Endothelial cell of umbilical vein (primary cell): ENCODE measurements at regions not wholly inside any gene's neighbourhood (a gene's known extent, or its start where the extent isn't known, plus 50 kb on each side); places are given as distances from the start of the nearest gene placed in this dataset.

Source experiments
- BruUV-seq: library from RNA; stranded (reverse); fragments of 400-500 nt; replicated peaks from 2 replicates; lab custom pipeline; 2021; lab: Mats Ljungman, UMichigan
- CTCF ChIA-PET: fragments of 300-600, 350-600 bp; sonication (Branson Sonifier 250); formaldehyde crosslinking; loops from one replicate; lab custom pipeline; 2021; ENCODE audit warnings: antibody characterized with exemption, inconsistent platforms; lab: Charles Lee
- POLR2A ChIA-PET: fragments of 300-600, 350-600 bp; sonication (Branson Sonifier 250); formaldehyde crosslinking; loops from one replicate; lab custom pipeline; 2021; ENCODE audit warnings: antibody characterized with exemption, inconsistent platforms; lab: Charles Lee
- DNase-seq: peaks from one replicate; pipeline ENCODE4 v3.0.0-alpha.2; 2011; ENCODE audit warnings: low read depth, low spot score
- FAIRE-seq: peaks from 2 replicates; lab custom pipeline; 2011; peaks lifted over from hg19 to GRCh38; lab: Jason Lieb, UNC
- H2AFZ ChIP-seq: 2 replicates; pipeline ENCODE4 v1.6.0; 2012; ENCODE audit warnings: low read depth, low read length, control low read depth, inconsistent platforms
- H3K27ac ChIP-seq: 2 replicates; pipeline ENCODE4 v1.5.1; 2011; ENCODE audit warnings: low read depth, mild to moderate bottlenecking, control low read depth, low read length, moderate library complexity; ENCODE audit not compliant: insufficient read depth
- H3K27me3 ChIP-seq, 2 experiments: 2 replicates each; pipeline versions ENCODE4 v1.6.0 to v1.6.1; 2011; ENCODE audit warnings: low read length in 2 of 2, mixed read lengths in 1 of 2; ENCODE audit not compliant: control insufficient read depth in 2 of 2, insufficient read depth in 2 of 2
- H3K36me3 ChIP-seq, 2 experiments: 2 replicates in 1 of 2; 3 replicates in 1 of 2; pipeline ENCODE4 v1.5.1; 2011; ENCODE audit warnings: low read length in 2 of 2, mild to moderate bottlenecking in 1 of 2, moderate library complexity in 1 of 2; ENCODE audit not compliant: control insufficient read depth in 2 of 2, insufficient read depth in 2 of 2; ENCODE audit errors: extremely low read depth in 1 of 2
- H3K4me1 ChIP-seq: 3 replicates; pipeline ENCODE4 v1.5.1; 2011; ENCODE audit warnings: mild to moderate bottlenecking, low read length; ENCODE audit not compliant: control insufficient read depth, insufficient read depth; ENCODE audit errors: extremely low read depth
- H3K4me2 ChIP-seq: 2 replicates; pipeline ENCODE4 v1.6.1; 2011; ENCODE audit warnings: low read length, control low read depth, mixed read lengths; ENCODE audit not compliant: insufficient read depth
- H3K4me3 ChIP-seq, 3 experiments: fragments of 200-600 bp in 1 of 3; sonication (generic), shearing (Covaris generic) in 1 of 3; replicated peaks in 1 of 3; 2 replicates each; pipeline ENCODE4 v1.5.1; 2011 to 2016; ENCODE audit warnings: control low read depth in 3 of 3, low read length in 3 of 3, mild to moderate bottlenecking in 2 of 3, inconsistent platforms in 1 of 3, low read depth in 1 of 3, moderate library complexity in 1 of 3; ENCODE audit not compliant: insufficient read depth in 1 of 3
- H3K79me2 ChIP-seq: 2 replicates; pipeline ENCODE4 v1.6.0; 2012; ENCODE audit warnings: low read length, inconsistent platforms; ENCODE audit not compliant: control insufficient read depth, insufficient read depth
- H3K9ac ChIP-seq: replicated peaks from 2 replicates; pipeline ENCODE3; 2011; ENCODE audit warnings: low read length, control low read depth; ENCODE audit not compliant: insufficient read depth; ENCODE audit errors: extremely low read depth
- H3K9me1 ChIP-seq: replicated peaks from 3 replicates; pipeline ENCODE4 v1.6.0; 2011; ENCODE audit warnings: mild to moderate bottlenecking, low read length; ENCODE audit not compliant: control insufficient read depth, insufficient read depth; ENCODE audit errors: extremely low read depth
- H3K9me3 ChIP-seq: replicated peaks from 2 replicates; pipeline ENCODE4 v1.5.1; 2012; ENCODE audit warnings: low read length, inconsistent platforms; ENCODE audit not compliant: control insufficient read depth, insufficient read depth
- H4K20me1 ChIP-seq: replicated peaks from 2 replicates; pipeline ENCODE3; 2011; ENCODE audit warnings: mild to moderate bottlenecking, low read length; ENCODE audit not compliant: control insufficient read depth, insufficient read depth; ENCODE audit errors: extremely low read depth
- FOS ChIP-seq: IDR thresholded peaks from 2 replicates; pipeline ENCODE4 v1.6.1; 2011; ENCODE audit warnings: mild to moderate bottlenecking, low read length, moderate library complexity, borderline replicate concordance; ENCODE audit not compliant: insufficient read depth
- GATA2 ChIP-seq: IDR thresholded peaks from 2 replicates; pipeline ENCODE4 v1.7.0; 2011; ENCODE audit warnings: low read depth, mild to moderate bottlenecking, moderate library complexity, mixed read lengths, low read length; ENCODE audit not compliant: insufficient read length, insufficient read depth
- MYC ChIP-seq: IDR thresholded peaks from one replicate; pipeline ENCODE4 v1.6.1; 2011; ENCODE audit warnings: mild to moderate bottlenecking, low read depth, low read length
- POLR2A ChIP-seq: IDR thresholded peaks from 2 replicates; pipeline ENCODE4 v1.6.1; 2012; ENCODE audit warnings: low read depth, mild to moderate bottlenecking, control low read depth, low read length
- dilution Hi-C: fragments of 300-500 bp; cut with MboI; formaldehyde crosslinking; loops from one replicate; pipeline ENCODE4 v1.15.0; 2019; ENCODE audit warnings: low sequenced_read_pairs; ENCODE audit not compliant: extremely low pct_ligation_motif_present
- intact Hi-C: fragments of 100-400 bp; cut with micrococcal nuclease; formaldehyde crosslinking; loops from one replicate; pipeline ENCODE4 v1.10.0; 2022

DNA sequence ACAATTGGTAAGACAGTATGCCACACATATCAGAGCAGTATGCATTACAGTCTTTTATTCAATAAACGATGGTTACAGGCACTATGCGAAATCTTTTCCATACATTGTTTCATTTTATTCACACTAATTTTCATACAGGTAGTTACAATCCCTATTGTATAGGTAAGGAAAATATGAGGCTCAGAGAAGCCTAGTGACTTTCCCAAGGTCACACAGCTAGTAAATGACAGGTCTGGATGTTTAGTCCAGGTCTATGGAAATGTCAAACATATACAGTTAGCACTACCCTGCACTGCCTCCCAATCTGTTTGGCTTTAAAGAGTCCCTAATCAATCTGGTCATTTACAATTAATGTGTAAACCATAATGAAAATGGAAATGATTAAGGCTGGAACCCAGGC, 372.2 kb downstream of the MTX2 start:
- dilution Hi-C loops: loop anchor here (25.0 kb wide), 1 partner anchor 504 kb away; the partner anchor contains the start of gene HOXD8

DNA sequence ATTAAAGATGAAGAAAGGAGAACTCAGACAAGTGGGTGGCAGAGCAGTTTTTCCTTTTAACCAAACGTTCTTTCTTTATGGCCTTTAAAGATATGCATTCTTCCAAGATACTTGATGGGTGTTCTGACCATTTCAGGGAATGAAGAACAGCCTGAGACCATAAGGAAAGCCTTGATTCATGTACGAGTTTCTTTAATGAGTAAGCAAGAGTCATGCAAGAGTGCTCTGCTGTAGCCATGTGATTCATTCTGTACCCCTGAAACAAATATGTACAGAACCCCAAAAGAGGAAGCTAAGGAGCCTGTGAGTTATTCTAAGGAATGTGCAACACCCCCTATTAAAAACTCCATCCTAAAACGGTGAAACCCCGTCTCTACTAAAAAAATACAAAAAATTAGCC, 372.8 kb downstream of the MTX2 start:
- Histone ChIP-seq H3K36me3 (no peaks in the 10 kb centered on the region), H3K9me1 (no peaks in the 10 kb centered on the region), H4K20me1 (no peaks in the 10 kb centered on the region), H3K27me3 (no peaks in the 10 kb centered on the region), H3K9me3 (no peaks in the 10 kb centered on the region), H3K4me3 (no peak overlapping the region), H3K27ac (no peak overlapping the region), H2AFZ (no peak overlapping the region), H3K4me2 (no peak overlapping the region), H3K9ac (no peak overlapping the region), H3K79me2 (no peaks in the 10 kb centered on the region), H3K4me1 (peaks cover 17% of the 10 kb centered on the region)
- BruUV-seq: no TSS peak
- intact Hi-C loops: no loop called here
- dilution Hi-C loops: loop anchor here (25.0 kb wide), 1 partner anchor 505 kb away; the partner anchor contains the start of gene HOXD8
- DNase-seq: no peak
- ChIA-PET CTCF (interaction anchor here (1.3 to 4.8 kb wide), 7 partner anchors 10 to 515 kb away, joined by 3 to 30 read pairs (median 9); no protein-coding TSS in a partner anchor), POLR2A (interaction anchor here (0.7 to 0.8 kb wide), 2 partner anchors 59 to 373 kb away, joined by 5 to 13 read pairs; partner anchors contain the start of gene MTX2)
- TF ChIP-seq GATA2 (no peak), FOS (peak; percentile 13), MYC (no peak), POLR2A (no peak)
- no peak for FAIRE-seq

More for the DNA sequence above, 372.2 kb downstream of the MTX2 start:
- Histone ChIP-seq H3K4me2 (no peak overlapping the region), H3K9me3 (no peaks in the 10 kb centered on the region), H3K27ac (no peak overlapping the region), H3K27me3 (no peaks in the 10 kb centered on the region), H3K4me3 (no peak overlapping the region), H3K36me3 (no peaks in the 10 kb centered on the region), H2AFZ (no peak overlapping the region), H3K4me1 (peaks cover 23% of the 10 kb centered on the region), H3K9me1 (no peaks in the 10 kb centered on the region), H3K79me2 (no peaks in the 10 kb centered on the region), H4K20me1 (no peaks in the 10 kb centered on the region), H3K9ac (no peak overlapping the region)
- TF ChIP-seq FOS: no peak
- FAIRE-seq (no peak), DNase-seq (no peak)
- CTCF ChIA-PET: interaction anchor here (1.8 to 7.9 kb wide), 4 partner anchors 10 to 515 kb away, joined by 11 to 140 read pairs (median 56); no protein-coding TSS in a partner anchor
- intact Hi-C loops: no loop called here
- no TSS peak for BruUV-seq
- POLR2A ChIA-PET: no interaction called here
